Trophoblast cell (in vitro differentiated cells and primary cell): ENCODE measurements at regions not wholly inside any gene's neighbourhood (a gene's known extent, or its start where the extent isn't known, plus 50 kb on each side); places are given as distances from the start of the nearest gene placed in this dataset.
A peak's percentile ranks its signal among the peaks of the same experiment; 100 is the strongest.

ENCODE experiments used
- DNase-seq, 2 donors: peaks; one replicate each; pipeline ENCODE4 v3.0.0-alpha.2; 2016
- H2AFZ ChIP-seq: 2 replicates; pipeline ENCODE4 v1.6.1; 2013; ENCODE audit warnings: low read length, moderate library complexity, mild to moderate bottlenecking; ENCODE audit not compliant: insufficient read depth, poor library complexity
- H2AK5ac ChIP-seq: 2 replicates; pipeline ENCODE4 v1.6.1; 2013; ENCODE audit warnings: mild to moderate bottlenecking, low read length
- H2BK120ac ChIP-seq: 2 replicates; pipeline ENCODE4 v1.6.1; 2013; ENCODE audit warnings: low read length, mild to moderate bottlenecking, moderate library complexity; ENCODE audit not compliant: insufficient read depth, poor library complexity
- H2BK12ac ChIP-seq: 2 replicates; pipeline ENCODE4 v1.6.1; 2013; ENCODE audit warnings: mild to moderate bottlenecking, low read length, moderate library complexity
- H2BK5ac ChIP-seq: 2 replicates; pipeline ENCODE4 v1.6.1; 2013; ENCODE audit warnings: low read length, low read depth, moderate library complexity, mild to moderate bottlenecking; ENCODE audit not compliant: poor library complexity
- H3K14ac ChIP-seq: 2 replicates; pipeline ENCODE4 v1.6.1; 2013; ENCODE audit warnings: mild to moderate bottlenecking, low read length
- H3K18ac ChIP-seq: 2 replicates; pipeline ENCODE4 v1.6.1; 2013; ENCODE audit warnings: mild to moderate bottlenecking, low read length
- H3K23ac ChIP-seq: 2 replicates; pipeline ENCODE4 v1.6.1; 2013; ENCODE audit warnings: low read length
- H3K27ac ChIP-seq: 2 replicates; pipeline ENCODE4 v1.5.1; 2013; ENCODE audit warnings: low read depth, mild to moderate bottlenecking, inconsistent platforms, low read length, moderate library complexity
- H3K27me3 ChIP-seq: 2 replicates; pipeline ENCODE4 v1.6.1; 2013; ENCODE audit warnings: inconsistent platforms, mild to moderate bottlenecking, low read length, moderate library complexity; ENCODE audit not compliant: insufficient read depth
- H3K36me3 ChIP-seq, 2 experiments: 1 replicate in 1 of 2; 2 replicates in 1 of 2; pipeline ENCODE4 v1.6.1; 2013; ENCODE audit warnings: low read length in 2 of 2, mild to moderate bottlenecking in 2 of 2, moderate library complexity in 1 of 2; ENCODE audit not compliant: insufficient read depth in 2 of 2, control insufficient read depth in 1 of 2
- H3K4ac ChIP-seq: 2 replicates; pipeline ENCODE4 v1.6.1; 2013; ENCODE audit warnings: low read depth, mild to moderate bottlenecking, low read length, moderate library complexity
- H3K4me1 ChIP-seq, 2 experiments: 1 replicate in 1 of 2; 2 replicates in 1 of 2; pipeline ENCODE4 v1.6.1; 2013; ENCODE audit warnings: low read length in 2 of 2, mild to moderate bottlenecking in 2 of 2, moderate library complexity in 1 of 2; ENCODE audit not compliant: insufficient read depth in 2 of 2, control insufficient read depth in 1 of 2
- H3K4me2 ChIP-seq: 2 replicates; pipeline ENCODE4 v1.6.1; 2013; ENCODE audit warnings: inconsistent platforms, mild to moderate bottlenecking, low read length, moderate library complexity
- H3K4me3 ChIP-seq: 2 replicates; pipeline ENCODE4 v1.5.1; 2013; ENCODE audit warnings: mild to moderate bottlenecking, low read depth, low read length, inconsistent platforms
- H3K79me1 ChIP-seq: one replicate; pipeline ENCODE4 v1.6.1; 2013; ENCODE audit warnings: low read length
- H3K79me2 ChIP-seq: 2 replicates; pipeline ENCODE4 v1.6.1; 2013; ENCODE audit warnings: low read length, mild to moderate bottlenecking; ENCODE audit not compliant: control insufficient read depth, insufficient read depth, poor library complexity
- H3K9ac ChIP-seq: 2 replicates; pipeline ENCODE4 v1.6.1; 2013; ENCODE audit warnings: mild to moderate bottlenecking, low read length
- H3K9me3 ChIP-seq: 2 replicates; pipeline ENCODE4 v1.6.1; 2013; ENCODE audit warnings: low read depth, mild to moderate bottlenecking, control low read depth, inconsistent platforms, low read length; ENCODE audit not compliant: insufficient read depth
- H4K12ac ChIP-seq: 2 replicates; pipeline ENCODE4 v1.6.1; 2013; ENCODE audit warnings: low read depth, mild to moderate bottlenecking, low read length, moderate library complexity
- H4K8ac ChIP-seq: 2 replicates; pipeline ENCODE4 v1.6.1; 2013; ENCODE audit warnings: low read depth, mild to moderate bottlenecking, low read length, moderate library complexity
- H4K91ac ChIP-seq: one replicate; pipeline ENCODE4 v1.6.1; 2013; ENCODE audit warnings: low read depth, mild to moderate bottlenecking, low read length, moderate library complexity
- WGBS: extraction: QIAGEN DNeasy Blood & Tissue Kit; methylation state at CpG from one replicate; pipeline ENCODE4 v1.1.7; 2013; ENCODE audit warnings: missing lambda C conversion rate; ENCODE audit not compliant: insufficient read length, insufficient coverage; ENCODE audit errors: extremely low coverage; 5-methylcytosine and 5-hydroxymethylcytosine counted together

DNA sequence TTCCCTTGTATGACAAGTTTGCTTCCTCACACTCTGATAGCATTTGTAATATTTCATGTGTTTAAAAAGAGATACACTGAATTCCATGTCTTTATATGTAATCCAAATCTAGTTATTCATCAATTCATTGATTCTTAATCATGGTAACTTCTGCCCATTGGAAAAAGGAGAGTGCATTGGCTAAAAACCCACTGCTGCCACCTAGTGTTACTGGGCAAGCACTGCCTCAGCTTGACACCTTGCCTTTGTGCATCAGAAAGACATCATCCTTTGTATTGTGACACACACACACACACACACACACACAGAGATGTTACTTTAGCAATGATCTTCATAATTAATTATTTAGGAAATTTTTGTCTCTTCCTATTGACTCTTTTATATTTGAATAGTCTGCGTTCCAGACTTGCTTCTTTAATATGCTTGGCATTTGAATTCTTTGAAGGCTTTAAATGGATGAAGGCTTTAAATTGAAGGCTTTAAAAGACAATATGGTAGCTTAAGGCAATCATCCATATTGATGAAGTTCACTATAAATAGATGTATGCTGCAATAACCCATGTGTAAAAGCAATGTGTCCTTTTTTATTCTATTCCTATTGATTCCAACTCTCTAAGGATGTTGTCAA, 414.2 kb upstream of the CHST9 start:
- Histone ChIP-seq H2BK5ac (no peak overlapping the region), H3K23ac (no peak overlapping the region), H3K9me3 (no peaks in the 10 kb centered on the region), H3K4me3 (no peak overlapping the region), H3K4me2 (no peak overlapping the region), H3K27me3 (no peaks in the 10 kb centered on the region), H4K12ac (no peak overlapping the region), H2BK12ac (no peak overlapping the region), H3K36me3 (no peaks in the 10 kb centered on the region), H3K27ac (no peak overlapping the region), H2AK5ac (no peak overlapping the region), H2AFZ (no peak overlapping the region), H4K8ac (no peak overlapping the region), H3K14ac (no peak overlapping the region), H2BK120ac (no peak overlapping the region), H3K79me1 (no peaks in the 10 kb centered on the region), H4K91ac (no peak overlapping the region), H3K4ac (no peak overlapping the region), H3K79me2 (no peaks in the 10 kb centered on the region), H3K4me1 (no peaks in the 10 kb centered on the region), H3K18ac (no peak overlapping the region), H3K9ac (no peak overlapping the region)
- no CpG with 5 or more reads among the region's 1 CpG for WGBS
- DNase-seq, result peak; percentile 9 to 80

DNA sequence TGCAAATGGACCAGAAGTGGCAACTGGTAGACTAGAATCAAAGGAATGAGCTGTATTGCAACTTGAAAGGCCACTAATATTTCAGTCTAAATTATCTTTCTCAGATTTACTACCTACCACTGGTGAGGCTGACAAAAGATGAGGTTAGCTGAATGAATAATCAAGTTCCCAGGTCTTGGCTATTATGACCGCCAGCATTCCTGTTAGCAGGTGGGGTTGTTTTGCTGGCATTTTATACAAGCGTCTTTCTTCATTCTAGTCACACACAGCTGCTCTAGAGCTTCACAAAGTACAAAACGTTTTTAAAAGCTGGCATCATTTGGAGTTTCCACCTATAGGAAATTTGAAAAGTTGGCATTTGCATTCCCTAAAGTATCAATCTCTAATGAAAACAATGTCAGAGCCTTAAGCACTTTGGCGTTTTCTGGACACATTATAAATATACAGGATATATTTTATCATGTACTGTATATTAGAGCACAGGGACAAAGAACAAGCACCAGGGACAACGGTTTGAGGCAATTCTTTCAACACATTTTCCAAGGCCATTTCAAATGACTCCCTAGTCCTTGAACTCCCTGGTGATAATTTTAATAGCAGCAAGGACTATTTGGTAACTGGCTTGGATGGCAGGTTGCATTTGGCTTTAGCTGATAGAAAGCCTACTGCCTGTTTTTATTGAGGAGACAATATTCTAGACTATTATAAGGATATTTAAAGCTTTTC, 410.2 kb upstream of the CHST9 start:
- H3K4me2 ChIP-seq, result no peak overlapping the region
- no peaks in the 10 kb centered on the region for H3K27me3 ChIP-seq
- no peak overlapping the region for H3K18ac ChIP-seq
- H2BK120ac ChIP-seq, result no peak overlapping the region
- H2AFZ ChIP-seq, result no peak overlapping the region
- no peaks in the 10 kb centered on the region for H3K79me2 ChIP-seq
- no peaks in the 10 kb centered on the region for H3K36me3 ChIP-seq
- H3K27ac ChIP-seq, result no peak overlapping the region
- no peaks in the 10 kb centered on the region for H3K9me3 ChIP-seq
- H3K9ac ChIP-seq, result no peak overlapping the region
- DNase-seq, result no peak
- H3K14ac ChIP-seq, result no peak overlapping the region
- no peak overlapping the region for H2BK5ac ChIP-seq
- no peaks in the 10 kb centered on the region for H3K79me1 ChIP-seq
- H4K12ac ChIP-seq, result no peak overlapping the region
- WGBS, result no CpG with 5 or more reads among the region's 5 CpGs
- no peaks in the 10 kb centered on the region for H3K4me1 ChIP-seq
- H4K8ac ChIP-seq, result no peak overlapping the region
- H3K4me3 ChIP-seq, result no peak overlapping the region
- no peak overlapping the region for H4K91ac ChIP-seq
- H3K23ac ChIP-seq, result no peak overlapping the region
- H2AK5ac ChIP-seq, result no peak overlapping the region
- H2BK12ac ChIP-seq, result no peak overlapping the region
- H3K4ac ChIP-seq, result no peak overlapping the region

DNA sequence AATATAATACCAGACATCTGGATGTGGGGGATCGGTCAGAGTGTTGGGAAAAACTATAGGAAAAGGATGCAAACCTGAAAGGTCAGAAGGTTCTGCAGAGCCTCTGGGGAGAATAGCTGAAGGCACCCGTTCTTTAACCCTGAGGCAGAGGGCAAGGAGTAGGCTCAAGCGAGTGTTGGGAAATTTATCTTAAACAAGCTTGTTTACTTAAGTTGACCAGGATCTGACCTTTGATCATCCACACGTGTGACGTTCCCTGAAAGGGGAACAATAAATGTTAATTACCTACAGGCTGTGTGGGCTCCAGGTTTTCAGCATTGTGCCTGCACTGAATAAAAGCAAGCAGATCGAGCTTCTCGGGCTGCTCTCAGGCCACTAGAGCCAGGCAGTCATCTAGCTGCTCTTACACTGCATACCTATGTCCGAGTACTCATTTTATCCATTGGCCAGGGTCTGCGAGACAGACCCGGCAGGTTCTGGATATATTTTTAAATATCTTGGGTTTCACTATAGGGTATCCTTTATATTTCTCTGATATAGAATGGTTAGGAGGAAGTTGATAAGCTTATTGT, 400.6 kb upstream of the CHST9 start:
- no CpG with 5 or more reads among the region's 10 CpGs for WGBS
- H3K4me2 ChIP-seq, result no peak overlapping the region
- H3K4me3 ChIP-seq, result no peak overlapping the region
- H3K27me3 ChIP-seq, result no peaks in the 10 kb centered on the region
- no peak overlapping the region for H3K14ac ChIP-seq
- H4K91ac ChIP-seq, result no peak overlapping the region
- H3K23ac ChIP-seq, result no peak overlapping the region
- no peak overlapping the region for H3K18ac ChIP-seq
- no peaks in the 10 kb centered on the region for H3K79me2 ChIP-seq
- no peak overlapping the region for H4K8ac ChIP-seq
- no peak overlapping the region for H3K4ac ChIP-seq
- peaks cover 2% of the 10 kb centered on the region for H3K9me3 ChIP-seq
- no peaks in the 10 kb centered on the region for H3K36me3 ChIP-seq
- H2AK5ac ChIP-seq, result no peak overlapping the region
- no peak overlapping the region for H3K9ac ChIP-seq
- no peak overlapping the region for H3K27ac ChIP-seq
- H3K4me1 ChIP-seq, result no peaks in the 10 kb centered on the region
- no peak overlapping the region for H2AFZ ChIP-seq
- no peak overlapping the region for H4K12ac ChIP-seq
- no peak overlapping the region for H2BK120ac ChIP-seq
- DNase-seq, result no peak
- H3K79me1 ChIP-seq, result no peaks in the 10 kb centered on the region
- no peak overlapping the region for H2BK5ac ChIP-seq
- no peak overlapping the region for H2BK12ac ChIP-seq

DNA sequence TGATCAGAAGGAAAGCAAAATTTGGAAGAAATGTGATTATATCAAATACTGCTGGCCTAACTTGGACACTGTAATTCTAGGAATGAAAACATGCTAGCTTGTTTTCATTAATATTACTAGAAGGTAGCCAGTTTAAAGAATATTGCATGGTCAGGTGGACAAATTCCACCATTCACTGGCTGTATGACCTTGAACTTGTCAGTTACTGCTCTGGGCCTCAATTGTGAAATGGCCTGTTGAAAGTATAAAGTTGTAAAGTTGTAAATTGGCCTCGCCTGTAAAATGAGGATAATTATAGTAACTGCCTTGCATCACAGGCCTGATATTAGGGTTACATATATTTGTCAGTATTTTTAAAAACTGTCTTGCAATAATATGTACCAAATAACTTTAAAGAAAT, 398.4 kb upstream of the CHST9 start:
- Histone ChIP-seq H3K9me3 (peaks cover 2% of the 10 kb centered on the region), H3K23ac (no peak overlapping the region)
- no CpG with 5 or more reads among the region's 1 CpG for WGBS

More for the DNA sequence above, 398.4 kb upstream of the CHST9 start:
- Histone ChIP-seq H3K4me3 (no peak overlapping the region), H3K14ac (no peak overlapping the region), H3K18ac (no peak overlapping the region), H3K79me1 (no peaks in the 10 kb centered on the region), H3K9ac (no peak overlapping the region), H3K27ac (no peak overlapping the region), H4K12ac (no peak overlapping the region), H3K4me2 (no peak overlapping the region), H2AFZ (no peak overlapping the region), H3K4me1 (no peaks in the 10 kb centered on the region), H4K91ac (no peak overlapping the region), H3K79me2 (no peaks in the 10 kb centered on the region), H2AK5ac (no peak overlapping the region), H2BK12ac (no peak overlapping the region), H3K36me3 (no peaks in the 10 kb centered on the region), H2BK120ac (no peak overlapping the region), H2BK5ac (no peak overlapping the region), H3K27me3 (no peaks in the 10 kb centered on the region), H3K4ac (no peak overlapping the region), H4K8ac (no peak overlapping the region)
- no peak for DNase-seq
